GM21360 (cell line): ENCODE measurements at regions not wholly inside any gene's neighbourhood (a gene's known extent, or its start where the extent isn't known, plus 50 kb on each side); places are given as distances from the start of the nearest gene placed in this dataset.
A peak's percentile ranks its signal among the peaks of the same experiment; 100 is the strongest.
"Not testable (repeated sequence)": the region's sequence is repeated elsewhere in the genome, so short reads cannot be mapped to it uniquely, and the experiment has no call there.

Experiments
- ATAC-seq: cut with Tn5 transposase; IDR thresholded peaks from one replicate; pipeline ENCODE4 v1.9.1; 2021; ENCODE audit warnings: mild to moderate bottlenecking, moderate library complexity; ENCODE audit not compliant: unreplicated experiment

GRCh38 chr1:243074224-243074623 lies 180.9 kb downstream of the CEP170 start:
- not testable (repeated sequence) for ATAC-seq

- ATAC-seq = not testable (repeated sequence)
Observed at GRCh38 chr1:243067056-243067455, 188.0 kb downstream of the CEP170 start.

DNA sequence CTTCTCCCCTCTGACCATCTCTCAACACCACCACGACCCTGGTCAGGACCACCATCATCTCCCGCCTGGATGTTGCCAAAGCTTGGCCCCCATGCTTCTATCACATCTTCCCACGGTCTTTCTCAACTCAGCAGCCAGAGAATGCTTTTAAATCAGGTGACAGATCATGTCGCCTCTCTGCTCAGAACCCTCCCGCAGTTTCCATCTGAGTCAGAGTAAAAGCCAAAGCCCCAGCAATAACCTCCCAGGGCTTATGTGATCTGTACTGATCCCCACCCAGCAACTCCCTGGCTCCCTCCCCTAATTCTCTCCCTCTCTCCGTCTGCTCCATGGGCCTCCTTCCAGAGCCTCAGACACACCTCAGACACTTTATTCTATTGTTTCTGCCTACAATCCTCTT lies 193.1 kb downstream of the CEP170 start:
- not testable (repeated sequence) for ATAC-seq

DNA sequence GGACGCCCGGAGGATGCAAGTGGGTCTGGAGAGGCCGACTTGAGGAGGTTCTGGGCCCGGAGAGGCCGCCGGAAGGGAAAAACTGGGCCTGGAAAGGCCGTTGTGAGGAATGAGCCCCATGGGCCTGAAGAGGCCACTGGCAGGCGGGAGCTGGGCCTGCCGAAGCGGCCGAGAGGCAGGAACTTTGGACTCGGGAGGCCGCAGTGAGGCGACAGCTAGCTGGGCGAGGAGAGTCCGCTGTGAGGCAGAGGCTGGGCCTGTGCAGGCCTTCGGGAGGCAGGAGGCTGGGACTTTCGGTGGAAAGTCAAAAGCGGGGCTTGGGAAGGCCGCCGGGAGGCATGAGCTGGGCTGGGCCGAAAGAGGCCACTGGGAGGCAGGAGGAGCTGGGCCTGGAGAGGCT lies 199.6 kb downstream of the CEP170 start:
- not testable (repeated sequence) for ATAC-seq

- ATAC-seq = not testable (repeated sequence)
Observed at GRCh38 chr1:243055091-243055490, 200.0 kb downstream of the CEP170 start.

DNA sequence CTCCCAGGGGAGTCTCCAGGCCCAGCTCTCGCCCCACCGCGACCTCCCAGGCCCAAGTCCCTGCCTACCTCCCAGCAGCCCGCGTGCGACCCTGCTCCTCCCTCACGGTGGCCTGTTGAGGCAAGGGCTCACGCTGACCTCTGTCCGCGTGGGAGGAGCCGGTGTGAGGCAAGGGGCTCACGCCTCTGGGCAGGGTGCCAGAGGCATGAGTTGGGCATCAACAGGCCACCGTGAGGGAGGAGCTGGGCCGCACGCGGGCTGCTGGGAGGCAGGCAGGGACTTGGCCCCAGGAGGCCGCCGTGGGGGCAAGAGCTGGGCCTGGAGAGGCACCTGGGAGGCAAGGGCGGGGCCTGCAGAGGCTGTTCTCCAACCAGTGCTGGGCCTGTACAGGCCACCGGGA lies 200.4 kb downstream of the CEP170 start:
- ATAC-seq = not testable (repeated sequence)

GRCh38 chr1:243053048-243053447 lies 202.0 kb downstream of the CEP170 start:
- not testable (repeated sequence) for ATAC-seq

GRCh38 chr1:243050613-243051012 lies 204.5 kb downstream of the CEP170 start:
- ATAC-seq = not testable (repeated sequence)

DNA sequence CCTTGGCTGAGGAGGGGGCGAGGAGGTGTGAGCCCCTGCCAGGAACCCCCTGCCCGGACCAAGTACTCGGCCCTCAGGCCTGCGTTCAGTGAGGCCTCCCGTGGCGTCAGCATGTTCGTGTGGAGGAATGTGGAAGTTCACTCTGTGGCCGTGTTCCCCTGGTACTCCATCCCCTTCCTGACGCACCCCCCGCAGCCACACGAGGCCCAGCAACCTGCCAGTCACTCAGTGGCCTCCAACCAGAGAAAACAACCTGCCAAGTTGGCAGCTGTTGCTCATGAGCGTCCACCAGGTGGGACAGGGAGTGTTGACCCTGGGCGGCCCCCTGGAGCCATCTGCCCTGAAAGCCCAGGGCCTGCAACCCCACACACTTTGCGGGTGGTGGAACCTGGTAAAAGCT lies 205.4 kb downstream of the CEP170 start:
- not testable (repeated sequence) for ATAC-seq

GRCh38 chr1:243021365-243021764 lies 233.7 kb downstream of the CEP170 start:
- ATAC-seq = not testable (repeated sequence)

GRCh38 chr1:243019030-243019635 lies 235.9 kb downstream of the CEP170 start:
- ATAC-seq = not testable (repeated sequence)

DNA sequence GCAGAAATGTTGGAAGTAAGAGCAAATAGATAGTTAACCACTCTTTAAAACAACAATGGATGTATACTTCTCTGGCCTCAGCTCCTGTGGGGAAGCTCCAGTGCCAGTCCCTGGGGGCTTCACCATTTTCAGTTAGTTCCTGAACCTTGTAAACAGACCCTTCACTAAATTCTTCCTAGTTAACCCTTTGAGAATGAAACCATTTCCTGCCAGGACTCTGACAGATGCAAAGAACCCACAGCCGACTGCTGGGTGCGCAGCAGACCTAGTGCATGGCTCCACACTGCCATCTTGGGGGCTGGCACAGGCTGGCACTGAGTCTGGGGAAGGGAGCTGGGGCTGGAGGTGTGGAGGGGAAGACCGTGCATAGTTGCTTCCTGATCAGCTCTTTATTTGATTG lies 244.4 kb downstream of the CEP170 start:
- ATAC-seq = not testable (repeated sequence)

GRCh38 chr1:243001003-243001402 lies 254.1 kb downstream of the CEP170 start:
- ATAC-seq = not testable (repeated sequence)

DNA sequence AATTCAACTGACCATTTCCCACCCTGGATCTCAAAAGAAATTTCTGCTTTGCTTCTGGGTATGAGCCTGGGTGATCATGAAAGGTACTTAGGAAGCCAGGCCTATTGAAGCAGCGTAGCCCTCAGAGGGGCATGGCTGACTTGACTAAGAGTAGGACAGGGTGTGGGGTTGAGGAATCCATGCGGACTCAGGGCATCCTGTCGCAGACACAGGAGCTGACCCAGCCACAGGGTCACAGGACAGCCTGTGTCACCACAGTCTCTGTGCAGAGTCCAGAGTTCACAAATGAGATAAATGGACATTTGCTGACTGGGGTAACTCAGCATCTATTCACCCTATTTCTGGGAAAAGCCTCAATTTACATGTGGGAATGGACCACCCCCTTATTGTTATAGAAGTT lies 262.3 kb downstream of the CEP170 start:
- not testable (repeated sequence) for ATAC-seq

DNA sequence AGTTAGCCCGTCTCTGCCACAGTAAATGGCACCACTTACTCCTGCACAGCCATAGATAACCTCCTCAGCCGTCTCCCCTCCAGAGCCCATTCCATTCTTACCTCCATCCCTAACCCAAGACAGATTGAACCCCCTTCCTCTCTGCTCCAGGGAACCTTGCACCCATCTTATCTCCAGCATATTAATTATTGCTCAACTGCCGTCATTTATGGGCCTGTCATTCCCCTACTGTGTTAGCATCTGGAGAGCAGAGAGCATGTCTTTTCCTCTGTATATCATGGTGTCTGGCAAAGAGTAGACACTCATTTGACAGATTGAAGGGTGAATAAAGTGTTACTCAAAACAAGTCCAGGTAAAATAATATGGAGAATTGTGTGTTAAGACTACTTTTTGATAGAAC lies 270.0 kb downstream of the CEP170 start:
- ATAC-seq = not testable (repeated sequence)

GRCh38 chr1:242973341-242973740 lies 281.7 kb downstream of the CEP170 start:
- ATAC-seq = not testable (repeated sequence)

- ATAC-seq = no peak
Observed at GRCh38 chr1:242966892-242967291, 288.2 kb downstream of the CEP170 start.

GRCh38 chr1:242959397-242959796 lies 295.7 kb downstream of the CEP170 start:
- ATAC-seq = not testable (repeated sequence)

- ATAC-seq = not testable (repeated sequence)
Observed at GRCh38 chr1:242954945-242955344, 300.1 kb downstream of the CEP170 start.

DNA sequence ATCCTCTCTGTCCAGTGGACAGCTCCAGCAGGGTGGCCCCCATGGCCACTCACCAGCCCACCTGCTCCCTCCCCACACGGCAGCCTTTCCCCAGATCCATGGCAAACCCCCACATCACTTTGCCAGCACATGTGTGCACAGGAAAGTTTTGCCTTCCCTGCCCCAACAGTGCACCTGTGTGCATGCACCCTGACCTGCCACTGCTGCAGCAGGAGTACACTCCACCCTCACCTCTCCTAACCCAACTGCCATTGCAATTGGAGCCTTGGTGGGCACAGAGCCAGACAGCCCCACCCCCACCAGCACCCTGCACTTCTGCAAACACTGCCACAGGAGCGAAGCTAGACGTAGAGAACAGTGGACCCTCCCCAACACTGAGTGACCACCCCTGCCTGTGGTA lies 308.9 kb downstream of the CEP170 start:
- ATAC-seq = no peak

- peak; percentile 52 for ATAC-seq
Observed at GRCh38 chr1:242936725-242937124, 318.4 kb downstream of the CEP170 start.

DNA sequence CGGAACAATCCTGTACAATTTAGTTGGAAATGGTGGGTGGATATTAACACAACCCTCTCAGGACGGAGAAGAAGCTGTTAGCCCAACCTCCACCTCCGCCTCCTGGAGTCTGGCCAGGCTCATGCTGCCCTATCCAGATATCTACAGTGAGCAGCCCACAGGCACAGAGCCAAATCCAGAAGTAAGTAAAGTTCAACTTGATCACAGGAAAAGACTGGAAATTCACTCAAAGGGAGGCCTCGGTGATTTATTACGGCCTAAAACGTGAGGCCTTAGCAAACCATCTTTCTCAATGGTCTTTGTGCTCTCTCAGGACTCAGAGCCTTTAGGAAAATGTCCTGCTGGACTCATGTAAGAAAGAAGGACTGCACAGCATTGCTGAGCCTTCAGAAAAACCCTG lies 330.4 kb downstream of the CEP170 start:
- ATAC-seq = not testable (repeated sequence)

DNA sequence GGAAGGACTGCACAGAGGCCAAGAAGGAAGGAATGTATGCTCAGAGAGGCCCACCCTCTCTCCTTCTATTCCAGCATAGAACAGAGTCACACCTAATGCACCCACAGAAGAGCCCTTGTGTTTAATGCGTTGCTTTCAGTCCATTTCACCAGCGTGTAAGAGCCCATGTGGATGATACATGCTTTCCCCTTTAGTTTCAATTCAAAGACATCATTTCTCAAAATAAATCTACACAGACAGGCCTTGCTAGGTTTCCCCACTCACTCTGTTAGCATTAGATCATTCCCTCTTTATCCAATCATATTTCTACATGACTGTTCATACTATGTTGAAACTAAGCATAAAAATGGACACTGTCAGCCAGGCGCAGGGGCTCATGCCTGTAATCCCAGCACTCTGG lies 331.5 kb downstream of the CEP170 start:
- not testable (repeated sequence) for ATAC-seq
